Neural crest cell (in vitro differentiated cells): ENCODE measurements at regions not wholly inside any gene's neighbourhood (a gene's known extent, or its start where the extent isn't known, plus 50 kb on each side); places are given as distances from the start of the nearest gene placed in this dataset.
"Not testable (repeated sequence)": the region's sequence is repeated elsewhere in the genome, so short reads cannot be mapped to it uniquely, and the experiment has no call there.

ENCODE experiments used
- DNase-seq: peaks from one replicate; pipeline ENCODE4 v3.0.0; 2021; ENCODE audit warnings: low read depth, mixed read lengths, low spot score
- H3K27ac Mint-ChIP-seq: one replicate; pipeline ENCODE4 v1.8.0; 2021; ENCODE audit warnings: mild to moderate bottlenecking, mixed read lengths; ENCODE audit not compliant: unreplicated experiment
- H3K27me3 Mint-ChIP-seq: 2 replicates; pipeline ENCODE4 v1.8.0; 2021; ENCODE audit warnings: low read depth, mild to moderate bottlenecking, mixed read lengths
- H3K36me3 Mint-ChIP-seq: 2 replicates; pipeline ENCODE4 v1.8.0; 2021; ENCODE audit warnings: low read depth, mild to moderate bottlenecking, mixed read lengths
- H3K4me1 Mint-ChIP-seq: 2 replicates; pipeline ENCODE4 v1.8.0; 2021; ENCODE audit warnings: mixed read lengths
- H3K4me3 Mint-ChIP-seq: one replicate; pipeline ENCODE4 v1.8.0; 2021; ENCODE audit warnings: mild to moderate bottlenecking, mixed read lengths
- H3K9me3 Mint-ChIP-seq: 2 replicates; pipeline ENCODE4 v1.8.0; 2021; ENCODE audit warnings: mixed read lengths
- CTCF ChIP-seq: fragments of 200-600 bp; sonication (generic); conservative IDR thresholded peaks from 2 replicates; pipeline ENCODE4 v1.5.0; 2021; ENCODE audit warnings: antibody characterized with exemption, mild to moderate bottlenecking

GRCh38 chr4:107512549-107512948 lies 207.5 kb downstream of the PAPSS1 start:
- Mint-ChIP-seq H3K9me3 (peaks cover 12% of the 10 kb centered on the region), H3K27ac (no peak overlapping the region), H3K36me3 (no peaks in the 10 kb centered on the region), H3K27me3 (no peaks in the 10 kb centered on the region), H3K4me3 (no peak overlapping the region), H3K4me1 (no peaks in the 10 kb centered on the region)
- TF ChIP-seq CTCF = no peak
- DNase-seq = no peak

GRCh38 chr4:107509615-107510014 lies 210.4 kb downstream of the PAPSS1 start:
- no peaks in the 10 kb centered on the region for H3K27me3 Mint-ChIP-seq
- peaks cover 5% of the 10 kb centered on the region for H3K9me3 Mint-ChIP-seq
- no peak overlapping the region for H3K4me3 Mint-ChIP-seq
- no peak overlapping the region for H3K27ac Mint-ChIP-seq
- no peaks in the 10 kb centered on the region for H3K36me3 Mint-ChIP-seq
- no peak for DNase-seq
- no peaks in the 10 kb centered on the region for H3K4me1 Mint-ChIP-seq
- no peak for TF ChIP-seq CTCF

- Mint-ChIP-seq H3K4me1 (no peaks in the 10 kb centered on the region), H3K36me3 (no peaks in the 10 kb centered on the region), H3K9me3 (no peaks in the 10 kb centered on the region), H3K27me3 (no peaks in the 10 kb centered on the region), H3K27ac (no peak overlapping the region), H3K4me3 (no peak overlapping the region)
- no peak for DNase-seq
- no peak for TF ChIP-seq CTCF
These were observed 219.5 kb downstream of the PAPSS1 start for GRCh38 chr4:107500551-107500950.

GRCh38 chr4:107497054-107497453 lies 223.0 kb downstream of the PAPSS1 start:
- H3K27me3 Mint-ChIP-seq = no peaks in the 10 kb centered on the region
- H3K27ac Mint-ChIP-seq = no peak overlapping the region
- H3K4me1 Mint-ChIP-seq = no peaks in the 10 kb centered on the region
- H3K36me3 Mint-ChIP-seq = no peaks in the 10 kb centered on the region
- no peak for TF ChIP-seq CTCF
- H3K9me3 Mint-ChIP-seq = no peaks in the 10 kb centered on the region
- no peak for DNase-seq
- H3K4me3 Mint-ChIP-seq = no peak overlapping the region

GRCh38 chr4:107492566-107492965 lies 227.5 kb downstream of the PAPSS1 start:
- Mint-ChIP-seq H3K4me1 (no peaks in the 10 kb centered on the region), H3K36me3 (no peaks in the 10 kb centered on the region), H3K27ac (no peak overlapping the region), H3K27me3 (no peaks in the 10 kb centered on the region), H3K4me3 (no peak overlapping the region), H3K9me3 (no peaks in the 10 kb centered on the region)
- no peak for TF ChIP-seq CTCF
- no peak for DNase-seq

GRCh38 chr4:107490116-107490515 lies 229.9 kb downstream of the PAPSS1 start:
- Mint-ChIP-seq H3K4me3 (no peak overlapping the region), H3K27ac (no peak overlapping the region), H3K4me1 (no peaks in the 10 kb centered on the region), H3K9me3 (peaks cover 3% of the 10 kb centered on the region), H3K36me3 (no peaks in the 10 kb centered on the region), H3K27me3 (no peaks in the 10 kb centered on the region)
- no peak for TF ChIP-seq CTCF
- DNase-seq = no peak

GRCh38 chr4:107483621-107484020 lies 236.4 kb downstream of the PAPSS1 start:
- H3K36me3 Mint-ChIP-seq, H3K4me3 Mint-ChIP-seq, H3K27me3 Mint-ChIP-seq, H3K27ac Mint-ChIP-seq, H3K4me1 Mint-ChIP-seq, DNase-seq: not testable (repeated sequence)
- peaks cover 24% of the 10 kb centered on the region for H3K9me3 Mint-ChIP-seq
